ENCODE measurements at regions not wholly inside any gene's neighbourhood (a gene's known extent, or its start where the extent isn't known, plus 50 kb on each side); places are given as distances from the start of the nearest gene placed in this dataset.

- Histone ChIP-seq H3K18ac (ENCODE audit: insufficient read length, low read depth, low read length) (no peak overlapping the region), H3K23ac (ENCODE audit: insufficient read length, low read depth, low read length) (no peak overlapping the region), H3K9me3 (ENCODE audit: control insufficient read depth, low read depth, low read length) (no peaks in the 10 kb centered on the region), H3K56ac (ENCODE audit: insufficient read length, low read depth, low read length) (no peak overlapping the region), H3K79me2 (ENCODE audit: insufficient read depth, low read length) (no peaks in the 10 kb centered on the region), H2AFZ (ENCODE audit: low read length) (no peak overlapping the region), H2BK12ac (ENCODE audit: insufficient read length, low read depth, low read length) (no peak overlapping the region), H3T11ph (ENCODE audit: low read length) (no peak overlapping the region), H4K91ac (ENCODE audit: insufficient read length, low read depth, low read length) (no peak overlapping the region), H3K4ac (ENCODE audit: low read depth, low read length) (no peak overlapping the region), H3K27ac (ENCODE audit: insufficient read length, low read depth, low read length) (no peak overlapping the region), H3K23me2 (ENCODE audit: insufficient read length, low read depth, low read length, poor library complexity, severe bottlenecking) (no peaks in the 10 kb centered on the region), H2AK5ac (ENCODE audit: insufficient read length, low read length) (no peak overlapping the region), H3K4me1 (ENCODE audit: insufficient read depth, low read length) (no peaks in the 10 kb centered on the region), H2BK15ac (ENCODE audit: low read depth, low read length) (no peak overlapping the region), H2BK5ac (ENCODE audit: insufficient read length, low read length) (no peak overlapping the region), H3K4me2 (ENCODE audit: insufficient read depth, insufficient read length, low read length) (no peak overlapping the region), H3K14ac (ENCODE audit: insufficient read depth, low read length) (no peak overlapping the region), H4K8ac (replicated peaks; ENCODE audit: insufficient read length, low read depth, low read length) (no peak overlapping the region), H2BK120ac (ENCODE audit: low read depth, low read length, poor library complexity, severe bottlenecking) (no peak overlapping the region), H4K5ac (ENCODE audit: insufficient read length, low read depth, low read length) (no peak overlapping the region), H3K79me1 (ENCODE audit: insufficient read depth, low read depth, low read length, poor library complexity, severe bottlenecking) (no peaks in the 10 kb centered on the region), H4K20me1 (ENCODE audit: control insufficient read depth, insufficient read depth, insufficient read length) (no peaks in the 10 kb centered on the region), H3K9ac (ENCODE audit: extremely low read depth, insufficient read length, low read length) (no peak overlapping the region), H3K27me3 (ENCODE audit: insufficient read depth, low read length) (no peaks in the 10 kb centered on the region), H2BK20ac (ENCODE audit: low read depth, low read length, poor library complexity, severe bottlenecking) (no peak overlapping the region)
- no CpG with 5 or more reads among the region's 2 CpGs for WGBS (ENCODE audit: extremely low coverage, insufficient read length, low lambda C conversion rate)
- Mint-ChIP-seq H3K9me3 (0 out of 5 replicates have a peak, but pooled peaks cover 0 to 2% of the 10 kb centered on the region in 2 experiments), H3K4me3 (no peak overlapping the region), H3K27ac (no peak overlapping the region), H3K36me3 (ENCODE audit: insufficient read depth in 1 of 3, low read depth in 3 of 3) (no peaks in the 10 kb centered on the region), H3K4me1 (no peaks in the 10 kb centered on the region), H3K27me3 (ENCODE audit: low read depth) (no peaks in the 10 kb centered on the region; the same call in 1 of the 2 replicates)
- no peak for DNase-seq
- TF ChIP-seq CTCF (conservative IDR thresholded peaks at IDR 0.05) = no peak
These were observed 83.8 kb upstream of the AKR1E2 start for GRCh38 chr10:4742217-4742616.
